ENCODE measurements at regions not wholly inside any gene's neighbourhood (a gene's known extent, or its start where the extent isn't known, plus 50 kb on each side); places are given as distances from the start of the nearest gene placed in this dataset.
"Not testable (repeated sequence)": the region's sequence is repeated elsewhere in the genome, so short reads cannot be mapped to it uniquely, and the experiment has no call there.

DNA sequence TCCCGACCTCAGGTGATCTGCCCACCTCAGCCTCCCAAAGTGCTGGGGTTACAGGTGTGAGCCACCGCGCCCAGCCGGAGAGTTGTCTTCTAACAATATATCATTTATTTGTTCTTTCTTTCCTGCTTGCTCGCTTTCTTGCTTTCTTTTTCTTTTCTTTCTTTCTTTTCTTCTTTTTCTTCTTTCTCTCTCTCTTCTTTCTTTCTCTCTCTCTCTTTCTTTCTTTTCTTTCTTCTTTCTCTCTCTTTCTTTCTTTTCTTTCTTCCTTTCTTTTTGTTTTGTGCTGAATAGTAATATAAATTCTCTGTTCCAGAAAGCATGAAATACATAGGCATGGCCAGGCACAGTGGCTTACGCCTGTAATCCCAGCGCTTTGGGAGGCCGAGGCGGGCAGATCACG is 73.5 kb upstream of the ZNF644 start:
- H2AK5ac ChIP-seq (ENCODE audit: low read depth, low read length); H2BK12ac ChIP-seq (ENCODE audit: low read depth, low read length); POLR2A ChIA-PET (ENCODE audit: partially characterized antibody); H3K4me3 ChIP-seq (ENCODE audit: extremely low read depth in 1 of 4, insufficient read depth in 2 of 4, low read depth in 3 of 4, low read length in 4 of 4); H2BK15ac ChIP-seq (ENCODE audit: low read length); H3K18ac ChIP-seq (ENCODE audit: extremely low read depth, low read length); H3K27ac ChIP-seq (ENCODE audit: low read depth, low read length); H2AFZ ChIP-seq (ENCODE audit: low read length); H4K8ac ChIP-seq (ENCODE audit: extremely low read depth, insufficient read depth, low read length); H2BK20ac ChIP-seq (ENCODE audit: low read length); H3K4ac ChIP-seq (replicated peaks; ENCODE audit: insufficient read length, low read depth, low read length); CTCF ChIA-PET (ENCODE audit: partially characterized antibody); FAIRE-seq; H4K91ac ChIP-seq (replicated peaks; ENCODE audit: insufficient read length, low read length); H3K9ac ChIP-seq (replicated peaks in 1 of 4; ENCODE audit: extremely low read depth in 1 of 4, low read depth in 3 of 4, low read length in 3 of 4); H3K23me2 ChIP-seq (ENCODE audit: low read depth, low read length); H4K5ac ChIP-seq (ENCODE audit: insufficient read length, low read depth, low read length); H3K27me3 ChIP-seq (replicated peaks in 1 of 4; ENCODE audit: control insufficient read depth in 3 of 4, extremely low read depth in 1 of 4, insufficient read depth in 3 of 4, low read length in 3 of 4); H2BK120ac ChIP-seq (replicated peaks; ENCODE audit: low read depth, low read length); H4K20me1 ChIP-seq (replicated peaks in 1 of 2; ENCODE audit: control insufficient read depth in 1 of 2, insufficient read depth in 2 of 2, low read length in 2 of 2); H2BK5ac ChIP-seq (ENCODE audit: low read depth, low read length); H3K23ac ChIP-seq (ENCODE audit: insufficient read length); H3K4me2 ChIP-seq (ENCODE audit: insufficient read depth in 1 of 2, low read depth in 2 of 2, low read length in 2 of 2); H3K79me2 ChIP-seq (ENCODE audit: control insufficient read depth in 1 of 2, insufficient read depth in 2 of 2, low read length in 2 of 2); H3K79me1 ChIP-seq (ENCODE audit: low read depth, low read length); DNase-seq (ENCODE audit: low read depth in 1 of 2, low spot score in 2 of 2); H3K36me3 ChIP-seq (ENCODE audit: control insufficient read depth in 2 of 4, insufficient read depth in 4 of 4, low read length in 3 of 4); H3K14ac ChIP-seq (ENCODE audit: insufficient read length); H3K4me1 ChIP-seq (replicated peaks in 1 of 4; ENCODE audit: control insufficient read depth in 3 of 4, insufficient read depth in 4 of 4, low read length in 3 of 4); H3K9me3 ChIP-seq (ENCODE audit: insufficient read depth in 2 of 2, low read depth in 1 of 2, low read length in 1 of 2); H3K56ac ChIP-seq (replicated peaks; ENCODE audit: insufficient read length, low read depth, low read length): not testable (repeated sequence)
- 94% methylated on average over 10 of the region's 10 CpGs; no CpG with 5 or more reads in 1 of the 2 experiments for WGBS, 2 experiments (ENCODE audit: extremely low coverage in 1 of 2, insufficient coverage in 1 of 2, insufficient read length in 1 of 2, insufficient replicate concordance in 2 of 2, low coverage in 1 of 2, low lambda C conversion rate in 2 of 2, missing lambda C conversion rate in 1 of 2)

Measured in H1 (cell line).